H9 (cell line): ENCODE measurements at regions not wholly inside any gene's neighbourhood (a gene's known extent, or its start where the extent isn't known, plus 50 kb on each side); places are given as distances from the start of the nearest gene placed in this dataset.

Experiments used
- DNase-seq: peaks from one replicate; pipeline ENCODE4 v3.0.0-alpha.2; 2017
- H2AFZ ChIP-seq: one replicate; pipeline ENCODE4 v1.6.1; 2013; ENCODE audit warnings: mild to moderate bottlenecking, low read length, control low read depth, moderate library complexity
- H2AK5ac ChIP-seq: 2 replicates; pipeline ENCODE4 v1.6.1; 2013; ENCODE audit warnings: low read length, control low read depth, mixed read lengths; ENCODE audit not compliant: insufficient read length
- H2BK120ac ChIP-seq: one replicate; pipeline ENCODE4 v1.6.1; 2013; ENCODE audit warnings: low read depth, mild to moderate bottlenecking, low read length, control low read depth, inconsistent platforms; ENCODE audit not compliant: poor library complexity, severe bottlenecking
- H2BK12ac ChIP-seq: 2 replicates; pipeline ENCODE4 v1.6.1; 2013; ENCODE audit warnings: low read length, control low read depth, mixed read lengths, low read depth; ENCODE audit not compliant: insufficient read length
- H2BK15ac ChIP-seq: 2 replicates; pipeline ENCODE4 v1.6.1; 2013; ENCODE audit warnings: low read depth, low read length, control low read depth
- H2BK20ac ChIP-seq: one replicate; pipeline ENCODE4 v1.6.1; 2013; ENCODE audit warnings: low read depth, mild to moderate bottlenecking, low read length, control low read depth, inconsistent platforms; ENCODE audit not compliant: poor library complexity, severe bottlenecking
- H2BK5ac ChIP-seq: 2 replicates; pipeline ENCODE4 v1.6.1; 2013; ENCODE audit warnings: low read length, control low read depth, mixed read lengths; ENCODE audit not compliant: insufficient read length
- H3K14ac ChIP-seq: 2 replicates; pipeline ENCODE4 v1.6.1; 2013; ENCODE audit warnings: low read length, control low read depth; ENCODE audit not compliant: insufficient read depth
- H3K18ac ChIP-seq: 2 replicates; pipeline ENCODE4 v1.6.1; 2013; ENCODE audit warnings: low read depth, mild to moderate bottlenecking, mixed read lengths, low read length, control low read depth; ENCODE audit not compliant: insufficient read length
- H3K23ac ChIP-seq: 2 replicates; pipeline ENCODE4 v1.6.1; 2013; ENCODE audit warnings: low read length, control low read depth, mixed read lengths, low read depth; ENCODE audit not compliant: insufficient read length
- H3K23me2 ChIP-seq: 2 replicates; pipeline ENCODE4 v1.6.1; 2013; ENCODE audit warnings: low read depth, mild to moderate bottlenecking, mixed read lengths, low read length, control low read depth; ENCODE audit not compliant: insufficient read length, poor library complexity, severe bottlenecking
- H3K27ac ChIP-seq: 2 replicates; pipeline ENCODE4 v1.5.1; 2013; ENCODE audit warnings: low read length, control low read depth, mixed read lengths, low read depth; ENCODE audit not compliant: insufficient read length
- H3K27me3 ChIP-seq: 2 replicates; pipeline ENCODE4 v1.6.1; 2013; ENCODE audit warnings: low read length, control low read depth, inconsistent platforms; ENCODE audit not compliant: insufficient read depth
- H3K4ac ChIP-seq: 2 replicates; pipeline ENCODE4 v1.6.1; 2013; ENCODE audit warnings: low read depth, mild to moderate bottlenecking, control low read depth, inconsistent platforms, low read length, moderate library complexity
- H3K4me1 ChIP-seq: 2 replicates; pipeline ENCODE4 v1.6.1; 2013; ENCODE audit warnings: low read length, control low read depth, inconsistent platforms; ENCODE audit not compliant: insufficient read depth
- H3K4me2 ChIP-seq: 2 replicates; pipeline ENCODE4 v1.6.1; 2013; ENCODE audit warnings: low read length, control low read depth, mixed read lengths; ENCODE audit not compliant: insufficient read length, insufficient read depth
- H3K56ac ChIP-seq: 2 replicates; pipeline ENCODE4 v1.6.1; 2013; ENCODE audit warnings: low read depth, mild to moderate bottlenecking, mixed read lengths, low read length, control low read depth; ENCODE audit not compliant: insufficient read length
- H3K79me1 ChIP-seq: 2 replicates; pipeline ENCODE4 v1.6.1; 2013; ENCODE audit warnings: low read depth, mild to moderate bottlenecking, moderate library complexity, low read length, control low read depth, inconsistent platforms; ENCODE audit not compliant: insufficient read depth, poor library complexity, severe bottlenecking
- H3K79me2 ChIP-seq: 2 replicates; pipeline ENCODE4 v1.6.1; 2013; ENCODE audit warnings: low read length, control low read depth, inconsistent platforms; ENCODE audit not compliant: insufficient read depth
- H3K9ac ChIP-seq: 2 replicates; pipeline ENCODE4 v1.6.1; 2013; ENCODE audit warnings: low read length, control low read depth, mixed read lengths; ENCODE audit not compliant: insufficient read length; ENCODE audit errors: extremely low read depth
- H3K9me3 ChIP-seq: one replicate; pipeline ENCODE4 v1.6.1; 2013; ENCODE audit warnings: low read depth, low read length, inconsistent platforms; ENCODE audit not compliant: control insufficient read depth
- H3T11ph ChIP-seq: one replicate; pipeline ENCODE4 v1.6.1; 2013; ENCODE audit warnings: mild to moderate bottlenecking, low read length, control low read depth, inconsistent platforms
- H4K20me1 ChIP-seq: one replicate; pipeline ENCODE4 v1.6.1; 2013; ENCODE audit not compliant: control insufficient read depth, insufficient read length, insufficient read depth
- H4K5ac ChIP-seq: 2 replicates; pipeline ENCODE4 v1.6.1; 2013; ENCODE audit warnings: low read depth, mild to moderate bottlenecking, mixed read lengths, low read length, control low read depth; ENCODE audit not compliant: insufficient read length
- H4K8ac ChIP-seq: replicated peaks from 2 replicates; pipeline ENCODE4 v1.6.1; 2013; ENCODE audit warnings: low read length, control low read depth, mixed read lengths, low read depth; ENCODE audit not compliant: insufficient read length
- H4K91ac ChIP-seq: 2 replicates; pipeline ENCODE4 v1.6.1; 2013; ENCODE audit warnings: low read depth, mild to moderate bottlenecking, moderate library complexity, mixed read lengths, low read length, control low read depth; ENCODE audit not compliant: insufficient read length
- H3K27ac Mint-ChIP-seq, 3 experiments: 2 replicates in 2 of 3; 3 replicates in 1 of 3; pipeline ENCODE4 v1.8.0; 2020 to 2021; ENCODE audit warnings: mixed read lengths in 3 of 3, mild to moderate bottlenecking in 1 of 3, moderate library complexity in 1 of 3
- H3K27me3 Mint-ChIP-seq: 2 replicates; pipeline ENCODE4 v1.8.0; 2021; ENCODE audit warnings: low read depth, mild to moderate bottlenecking, moderate library complexity, mixed read lengths
- H3K36me3 Mint-ChIP-seq, 3 experiments: 2 replicates in 2 of 3; 3 replicates in 1 of 3; pipeline ENCODE4 v1.8.0; 2020 to 2021; ENCODE audit warnings: low read depth in 3 of 3, mixed read lengths in 3 of 3; ENCODE audit not compliant: insufficient read depth in 1 of 3
- H3K4me1 Mint-ChIP-seq, 2 experiments: 2 replicates each; pipeline ENCODE4 v1.8.0; 2020; ENCODE audit warnings: mixed read lengths in 2 of 2
- H3K4me3 Mint-ChIP-seq, 2 experiments: 2 replicates in 1 of 2; 3 replicates in 1 of 2; pipeline ENCODE4 v1.8.0; 2020 to 2021; ENCODE audit warnings: mild to moderate bottlenecking in 2 of 2, mixed read lengths in 2 of 2, moderate library complexity in 1 of 2
- H3K9me3 Mint-ChIP-seq, 2 experiments: 2 replicates in 1 of 2; 3 replicates in 1 of 2; pipeline ENCODE4 v1.8.0; 2020; ENCODE audit warnings: mild to moderate bottlenecking in 2 of 2, mixed read lengths in 2 of 2, moderate library complexity in 1 of 2
- CTCF ChIP-seq: fragments of 200-600 bp; sonication (generic); conservative IDR thresholded peaks from 3 replicates; pipeline ENCODE4 v1.8.0; 2021; ENCODE audit warnings: antibody characterized with exemption, mild to moderate bottlenecking
- WGBS: extraction: QIAGEN DNeasy Blood & Tissue Kit; methylation state at CpG from one replicate; pipeline ENCODE4 v1.1.7; 2013; ENCODE audit warnings: missing lambda C conversion rate, low lambda C conversion rate, mixed read lengths; ENCODE audit not compliant: insufficient read length; ENCODE audit errors: extremely low coverage; 5-methylcytosine and 5-hydroxymethylcytosine counted together

- Histone ChIP-seq H3K4me2 (no peak overlapping the region), H3K9me3 (no peaks in the 10 kb centered on the region), H2BK20ac (no peak overlapping the region), H3K14ac (no peak overlapping the region), H3K23ac (no peak overlapping the region), H3K23me2 (no peaks in the 10 kb centered on the region), H3K27ac (no peak overlapping the region), H3K27me3 (no peaks in the 10 kb centered on the region), H3K56ac (no peak overlapping the region), H4K91ac (no peak overlapping the region), H4K5ac (no peak overlapping the region), H2AK5ac (no peak overlapping the region), H4K8ac (no peak overlapping the region), H3K4me1 (no peaks in the 10 kb centered on the region), H2BK12ac (no peak overlapping the region), H2BK15ac (no peak overlapping the region), H3K9ac (no peak overlapping the region), H3K79me2 (no peaks in the 10 kb centered on the region), H3K18ac (no peak overlapping the region), H3K4ac (no peak overlapping the region), H3T11ph (no peak overlapping the region), H3K79me1 (no peaks in the 10 kb centered on the region), H2AFZ (no peak overlapping the region), H2BK120ac (no peak overlapping the region), H2BK5ac (no peak overlapping the region), H4K20me1 (no peaks in the 10 kb centered on the region)
- Mint-ChIP-seq H3K4me1 (no peaks in the 10 kb centered on the region), H3K27me3 (no peaks in the 10 kb centered on the region), H3K4me3 (no peak overlapping the region), H3K9me3 (peaks cover 3% of the 10 kb centered on the region in 2 experiments; a peak in 2 of 5 replicates), H3K27ac (no peak overlapping the region), H3K36me3 (no peaks in the 10 kb centered on the region)
- DNase-seq = no peak
- no peak for TF ChIP-seq CTCF
- WGBS = no CpG with 5 or more reads among the region's 5 CpGs
These were observed 930.3 kb downstream of the STIM2 start for GRCh38 chr4:27790911-27791310.
